HCT116 (cell line): ENCODE measurements at regions not wholly inside any gene's neighbourhood (a gene's known extent, or its start where the extent isn't known, plus 50 kb on each side); places are given as distances from the start of the nearest gene placed in this dataset.

Source experiments
- ELF1 ChIP-seq: IDR thresholded peaks from 2 replicates; pipeline ENCODE4 v1.6.1; 2012; ENCODE audit warnings: low read depth, borderline replicate concordance
- POLR2AphosphoS5 ChIP-seq: IDR thresholded peaks from 2 replicates; pipeline ENCODE4 v1.6.1; 2011; ENCODE audit warnings: mild to moderate bottlenecking, low read depth, low read length, moderate library complexity
- TF ChIP-seq, protein P1 (sequence below): IDR thresholded peaks from 2 replicates; pipeline ENCODE4 v1.6.1; 2012
- TF ChIP-seq, protein P2 (sequence below): IDR thresholded peaks from 2 replicates; pipeline ENCODE4 v1.6.1; 2011; ENCODE audit warnings: mild to moderate bottlenecking, low read length, moderate library complexity; ENCODE audit not compliant: insufficient replicate concordance; ENCODE audit errors: extremely low read depth

- TF ChIP-seq ELF1 (no peak), POLR2AphosphoS5 (no peak)
- TF ChIP-seq, protein P1, sequence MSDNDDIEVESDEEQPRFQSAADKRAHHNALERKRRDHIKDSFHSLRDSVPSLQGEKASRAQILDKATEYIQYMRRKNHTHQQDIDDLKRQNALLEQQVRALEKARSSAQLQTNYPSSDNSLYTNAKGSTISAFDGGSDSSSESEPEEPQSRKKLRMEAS: no peak; the same call in 1 of the 2 replicates
- TF ChIP-seq, protein P2, sequence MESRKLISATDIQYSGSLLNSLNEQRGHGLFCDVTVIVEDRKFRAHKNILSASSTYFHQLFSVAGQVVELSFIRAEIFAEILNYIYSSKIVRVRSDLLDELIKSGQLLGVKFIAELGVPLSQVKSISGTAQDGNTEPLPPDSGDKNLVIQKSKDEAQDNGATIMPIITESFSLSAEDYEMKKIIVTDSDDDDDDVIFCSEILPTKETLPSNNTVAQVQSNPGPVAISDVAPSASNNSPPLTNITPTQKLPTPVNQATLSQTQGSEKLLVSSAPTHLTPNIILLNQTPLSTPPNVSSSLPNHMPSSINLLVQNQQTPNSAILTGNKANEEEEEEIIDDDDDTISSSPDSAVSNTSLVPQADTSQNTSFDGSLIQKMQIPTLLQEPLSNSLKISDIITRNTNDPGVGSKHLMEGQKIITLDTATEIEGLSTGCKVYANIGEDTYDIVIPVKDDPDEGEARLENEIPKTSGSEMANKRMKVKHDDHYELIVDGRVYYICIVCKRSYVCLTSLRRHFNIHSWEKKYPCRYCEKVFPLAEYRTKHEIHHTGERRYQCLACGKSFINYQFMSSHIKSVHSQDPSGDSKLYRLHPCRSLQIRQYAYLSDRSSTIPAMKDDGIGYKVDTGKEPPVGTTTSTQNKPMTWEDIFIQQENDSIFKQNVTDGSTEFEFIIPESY: no peak
Observed at GRCh38 chr17:31699281-31699680, 159.8 kb downstream of the COPRS start.
